Activated CD4-positive, alpha-beta T cell treated with anti-CD3 and anti-CD28 coated beads for 1 hour (primary cell): ENCODE measurements at regions not wholly inside any gene's neighbourhood (a gene's known extent, or its start where the extent isn't known, plus 50 kb on each side); places are given as distances from the start of the nearest gene placed in this dataset.

Source experiments
- DNase-seq: peaks from one replicate; pipeline ENCODE4 v3.0.0-alpha.2; 2020

DNA sequence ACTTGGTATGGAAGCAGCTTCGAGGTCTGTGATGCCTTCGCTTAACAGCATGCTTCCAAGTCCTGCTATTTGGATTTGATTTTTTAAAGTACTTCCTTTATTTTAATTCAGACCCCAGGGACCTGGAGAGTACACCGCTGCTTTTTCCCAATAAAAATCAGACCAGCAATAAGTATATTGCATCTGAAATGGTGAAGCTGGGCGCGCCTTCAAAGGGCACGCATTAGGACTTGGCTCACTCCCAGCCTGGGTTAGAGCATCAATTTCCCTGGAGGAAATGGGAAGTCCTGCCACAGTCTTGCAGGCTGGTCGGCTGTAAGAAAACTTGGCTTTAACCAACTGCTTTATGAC is 325.1 kb downstream of the RRAGC start:
- DNase-seq: no peak

DNA sequence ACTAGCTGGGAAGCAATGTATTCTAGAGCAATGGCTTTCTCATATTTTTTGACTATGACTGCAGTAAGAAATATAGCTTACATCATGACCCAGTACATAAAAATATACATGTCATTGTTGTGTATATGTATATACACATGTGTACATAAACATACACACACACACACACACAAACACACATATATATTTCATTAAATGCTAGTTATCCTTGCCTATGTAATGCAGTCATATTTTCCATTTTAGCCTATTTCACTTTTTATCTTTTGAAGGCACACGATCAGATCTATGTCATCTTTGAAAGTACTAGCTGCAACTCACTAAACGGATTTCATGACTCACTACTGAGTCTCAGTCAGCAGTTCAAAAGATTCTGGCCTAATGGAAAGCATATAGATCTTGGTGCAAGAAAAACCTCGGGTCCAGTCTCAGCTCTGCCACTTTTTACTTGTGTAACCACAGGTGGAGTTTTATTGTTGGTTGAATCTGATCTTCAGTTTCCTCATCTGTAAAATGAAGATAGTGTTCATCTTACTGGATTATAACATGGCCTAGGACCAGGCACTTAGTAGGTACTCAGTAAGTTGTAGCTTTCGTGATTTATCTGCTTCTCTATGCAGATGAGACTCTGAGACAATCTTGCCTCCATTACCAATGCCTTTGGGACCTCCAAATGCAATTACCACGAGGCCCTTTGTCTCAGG is 325.6 kb downstream of the RRAGC start:
- no peak for DNase-seq

DNA sequence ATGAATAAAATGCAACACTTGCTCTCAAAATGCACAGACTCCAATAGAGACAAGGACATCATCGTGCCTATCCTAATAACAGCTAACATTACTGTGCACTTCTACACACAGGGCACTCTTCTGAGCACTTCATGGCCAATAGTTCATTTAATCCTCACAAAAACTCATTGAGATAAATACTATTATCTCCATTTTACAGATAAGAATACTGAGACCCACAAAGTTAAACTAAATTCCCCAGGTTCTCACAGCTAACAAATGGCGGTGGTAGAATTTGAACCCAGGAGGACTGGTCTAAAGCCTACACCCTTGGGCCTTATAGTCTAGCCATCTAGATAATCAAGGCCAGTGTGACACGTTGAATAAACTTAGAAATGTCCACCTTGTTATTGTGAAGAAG is 328.6 kb downstream of the RRAGC start:
- DNase-seq: no peak

DNA sequence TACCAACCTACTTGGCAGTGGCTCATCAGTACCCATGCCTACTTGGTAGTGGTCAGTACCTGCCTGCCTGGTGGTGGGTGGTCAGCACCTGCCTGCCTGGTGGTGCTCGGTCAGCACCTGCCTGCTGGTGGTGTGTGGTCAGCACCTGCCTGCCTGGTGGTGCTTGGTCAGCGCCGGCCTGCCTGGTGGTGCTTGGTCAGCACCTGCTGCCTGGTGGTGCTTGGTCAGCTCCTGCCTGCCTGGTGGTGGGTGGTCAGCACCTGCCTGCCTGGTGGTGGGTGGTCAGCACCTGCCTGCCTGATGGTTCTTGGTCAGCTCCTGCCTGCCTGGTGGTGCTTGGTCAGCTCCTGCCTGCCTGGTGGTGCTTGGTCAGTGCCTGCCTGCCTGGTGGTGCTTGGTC is 329.6 kb downstream of the RRAGC start:
- DNase-seq: no peak

DNA sequence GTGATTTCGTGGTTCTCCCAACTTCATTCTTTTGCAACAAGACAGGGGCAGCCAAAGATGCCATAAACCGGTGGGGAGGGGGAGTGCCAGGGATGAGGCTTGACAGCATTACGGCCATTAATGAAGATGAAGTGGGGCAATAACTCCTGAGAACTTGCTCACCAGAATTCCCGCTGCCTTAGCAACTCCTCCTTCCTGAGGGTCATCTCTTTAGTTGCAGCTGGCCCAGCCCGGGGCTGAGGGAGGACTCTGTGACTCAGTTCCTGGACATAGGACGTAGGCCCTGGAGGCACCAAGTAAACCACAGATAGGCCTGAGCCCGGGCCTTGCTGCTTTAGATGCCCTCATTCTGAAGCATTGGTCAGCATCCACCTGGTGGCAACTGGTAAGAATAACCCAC is 330.2 kb downstream of the RRAGC start:
- DNase-seq: no peak

DNA sequence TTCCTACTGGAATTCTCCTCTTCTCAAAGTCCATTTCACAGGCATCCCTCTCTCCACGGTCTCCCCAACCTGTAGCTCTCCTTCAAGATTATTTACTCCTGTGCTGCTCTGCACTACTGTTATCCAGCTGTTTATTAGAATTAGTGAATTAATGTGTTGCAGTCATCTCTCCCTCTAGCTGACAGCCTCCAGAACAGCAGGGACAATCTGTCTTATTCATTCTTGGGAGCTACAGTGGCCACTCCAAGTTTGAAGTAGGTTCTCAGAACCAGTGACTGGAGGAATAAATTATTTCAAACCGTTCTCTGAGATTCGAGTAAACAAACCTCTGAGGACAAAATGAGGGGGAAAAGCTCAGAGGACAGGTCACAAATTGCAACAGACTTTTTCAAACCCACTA is 330.9 kb downstream of the RRAGC start:
- no peak for DNase-seq

DNA sequence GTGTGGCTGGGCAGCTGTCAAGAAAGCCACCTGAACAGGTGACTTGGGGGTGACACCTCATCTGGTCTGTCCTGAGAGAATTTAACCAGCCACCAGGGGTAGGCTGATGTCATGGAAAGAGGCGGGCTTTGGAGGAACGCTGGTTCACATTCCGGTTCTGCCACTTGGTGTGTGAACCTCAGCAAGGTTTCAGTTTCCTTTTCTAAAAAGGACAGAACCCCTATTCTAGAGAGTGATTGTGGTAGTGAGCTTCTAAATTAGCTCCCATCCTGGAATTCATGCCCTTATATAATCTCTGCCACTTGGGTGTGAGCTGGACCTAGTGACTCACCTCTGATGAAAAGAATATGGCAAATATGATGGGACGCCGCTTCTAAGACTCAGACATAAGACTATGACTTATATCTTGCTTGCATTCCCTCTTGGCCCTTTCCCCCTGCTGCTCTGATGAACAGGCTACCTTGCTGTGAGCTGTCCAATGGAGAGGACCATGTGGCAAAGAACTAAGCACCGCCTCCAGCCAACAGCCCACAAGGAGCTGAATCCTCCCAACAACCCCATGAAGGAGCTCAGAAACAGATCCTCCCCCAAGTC is 332.1 kb downstream of the RRAGC start:
- peak; percentile 38 for DNase-seq

DNA sequence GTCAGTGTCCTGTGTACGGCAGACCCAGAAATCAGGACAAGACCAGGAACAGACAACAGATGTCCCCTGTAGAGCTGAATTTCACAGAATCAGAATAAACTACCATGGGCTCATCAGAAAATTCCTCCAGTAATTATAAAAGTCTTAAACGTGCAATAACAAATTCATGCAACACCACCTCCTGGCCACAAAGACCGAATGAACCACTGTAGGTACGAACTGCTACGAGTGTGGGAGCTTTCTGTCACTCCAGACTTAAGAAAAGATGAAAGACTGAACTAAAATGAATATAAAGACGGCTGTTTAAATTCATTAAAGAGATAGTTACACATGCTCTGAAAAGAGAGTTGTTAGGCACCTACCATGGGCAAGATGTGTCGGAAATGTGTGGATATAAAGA is 333.5 kb downstream of the RRAGC start:
- DNase-seq: no peak

DNA sequence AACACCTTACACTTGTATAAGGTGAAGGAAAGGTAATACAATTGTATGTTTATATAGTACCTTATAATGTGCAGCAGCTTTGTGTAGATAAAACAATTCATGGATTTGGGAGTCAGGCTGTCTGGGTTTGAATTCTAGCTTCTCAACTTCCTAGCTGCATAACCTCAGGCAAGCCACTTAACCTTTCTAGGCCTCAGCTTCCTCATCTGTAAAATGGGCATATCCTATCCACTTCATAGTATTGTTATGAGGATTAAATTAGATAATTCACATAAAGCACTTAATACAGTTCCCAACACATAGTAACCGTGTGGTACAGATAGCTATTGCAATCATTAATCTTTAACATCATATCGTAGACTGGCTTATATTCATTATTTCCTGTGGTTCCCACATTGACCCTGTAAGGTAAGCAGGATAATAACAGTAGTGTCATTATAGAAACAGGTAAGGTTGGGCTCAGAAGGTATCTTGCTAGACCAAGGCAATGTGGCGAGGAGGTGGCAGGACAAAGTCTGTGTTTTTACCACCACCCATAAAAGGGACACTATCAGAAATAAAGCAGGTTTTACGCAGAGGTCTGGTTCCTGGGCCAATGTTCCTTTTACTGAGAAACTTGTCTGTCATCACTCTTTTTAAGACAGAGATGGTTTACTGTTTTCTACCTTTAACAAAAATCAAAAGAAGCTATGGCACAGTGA is 334.1 kb downstream of the RRAGC start:
- DNase-seq: no peak

DNA sequence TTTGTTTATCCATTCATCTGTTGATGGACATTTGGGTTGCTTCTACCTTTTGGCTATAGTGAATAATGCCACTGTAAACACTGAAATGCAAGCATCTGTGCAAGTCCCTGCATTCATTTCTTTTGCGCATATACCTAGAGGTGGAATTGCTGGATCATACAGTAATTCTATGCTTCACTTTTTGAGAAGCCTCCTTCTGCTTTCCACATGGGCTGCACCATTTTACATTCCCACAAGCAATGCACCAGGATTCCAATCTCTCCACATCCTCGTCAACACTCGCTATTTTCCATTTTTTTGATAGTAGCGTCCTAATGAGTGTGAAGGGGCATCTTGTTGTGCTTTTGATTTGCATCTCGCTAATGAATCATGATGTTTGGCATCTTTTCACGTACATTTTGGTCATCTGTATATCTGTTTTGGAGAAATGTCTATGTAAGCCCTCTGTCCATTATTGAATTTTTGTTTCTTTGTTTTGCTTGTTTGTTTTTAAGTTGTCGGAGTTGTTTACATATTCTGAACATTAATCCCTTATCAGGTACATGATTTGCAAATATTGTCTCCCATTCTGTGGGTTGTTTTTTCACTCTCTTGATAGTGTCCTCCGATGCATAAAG is 335.4 kb downstream of the RRAGC start:
- DNase-seq: no peak

DNA sequence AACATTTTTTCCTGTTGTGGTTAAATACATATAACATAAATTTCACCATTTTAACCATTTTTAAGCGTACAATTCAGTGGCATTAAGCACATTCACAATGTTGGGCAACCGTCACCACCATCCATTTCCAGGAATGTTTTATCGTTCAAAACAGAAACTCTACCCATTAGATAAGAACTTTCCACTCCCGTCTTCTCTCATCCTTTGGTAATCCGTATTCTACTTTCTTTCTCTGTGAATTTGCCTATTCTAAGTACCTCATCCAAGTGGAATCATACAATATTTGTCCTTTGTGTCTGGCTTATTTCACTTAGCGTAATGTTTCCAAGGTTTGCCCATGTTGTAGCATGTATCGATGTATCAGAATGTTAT is 336.0 kb downstream of the RRAGC start:
- DNase-seq: no peak

DNA sequence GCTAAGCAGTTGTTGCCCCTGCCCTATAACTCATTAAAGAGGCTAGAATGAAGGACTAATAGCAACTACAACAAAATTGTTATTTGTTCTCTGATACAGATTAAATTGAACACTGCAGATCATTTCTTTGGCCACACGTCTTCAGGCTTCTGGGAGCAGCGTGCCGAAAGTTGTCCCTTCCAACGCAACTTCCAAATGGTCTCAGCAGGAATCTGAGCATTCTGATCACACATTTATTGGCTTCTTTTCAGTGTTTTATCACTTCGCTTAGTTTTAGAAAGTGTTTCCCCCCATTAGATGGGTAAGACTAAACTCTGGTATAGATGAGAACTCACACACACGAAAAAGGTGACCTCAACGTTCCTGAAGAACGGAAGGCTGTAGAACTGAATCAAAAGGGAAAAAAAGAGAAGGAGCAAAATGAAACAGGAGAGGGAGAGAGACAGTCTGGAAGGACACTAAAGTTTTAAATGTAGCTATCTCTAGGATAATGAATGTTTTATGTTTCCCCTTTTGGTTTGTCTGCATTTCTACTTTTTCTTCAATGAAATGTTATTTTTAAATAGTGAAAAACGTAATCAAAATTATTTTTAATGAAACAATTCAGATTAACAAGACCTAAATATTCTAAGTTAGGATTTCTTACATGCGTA is 336.5 kb downstream of the RRAGC start:
- DNase-seq: no peak

DNA sequence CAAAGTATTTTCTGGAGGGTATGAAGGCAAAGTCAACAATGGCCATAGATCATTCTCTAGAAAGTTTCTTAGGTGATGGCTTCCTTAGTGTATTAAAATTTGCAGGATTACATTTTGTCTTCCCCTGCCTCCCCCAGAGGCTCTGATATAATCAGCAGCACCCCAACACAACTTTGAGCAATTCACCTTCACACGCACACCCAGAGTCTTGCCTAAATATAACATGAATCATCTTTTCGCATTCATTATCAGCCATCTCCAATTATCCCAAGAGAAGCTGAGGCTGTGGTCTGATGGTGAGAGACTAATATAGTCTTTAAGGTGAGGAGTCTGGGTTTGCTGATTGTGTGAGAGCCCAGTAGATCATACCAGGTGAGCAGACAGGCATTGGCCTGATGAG is 343.0 kb downstream of the RRAGC start:
- no peak for DNase-seq

DNA sequence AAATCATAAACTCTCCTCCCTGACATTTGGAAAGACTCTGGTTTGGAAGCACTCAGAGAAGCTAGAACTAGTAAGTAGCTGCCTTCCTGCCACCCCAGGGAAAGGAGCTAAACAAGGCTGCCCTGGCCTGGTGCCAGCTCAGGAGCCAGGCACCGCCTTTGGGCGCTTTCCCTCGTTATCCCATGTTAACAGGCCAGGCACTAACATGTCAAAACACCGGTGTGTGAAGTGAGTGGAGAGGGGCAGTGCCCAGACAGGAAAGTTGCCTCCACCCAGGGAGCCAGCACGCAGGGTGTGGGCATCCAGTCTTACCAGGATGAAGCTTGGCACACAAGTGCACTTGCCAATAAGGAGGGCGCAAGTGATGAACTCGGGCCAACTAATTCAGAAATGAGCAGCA is 346.8 kb downstream of the RRAGC start:
- DNase-seq: no peak

DNA sequence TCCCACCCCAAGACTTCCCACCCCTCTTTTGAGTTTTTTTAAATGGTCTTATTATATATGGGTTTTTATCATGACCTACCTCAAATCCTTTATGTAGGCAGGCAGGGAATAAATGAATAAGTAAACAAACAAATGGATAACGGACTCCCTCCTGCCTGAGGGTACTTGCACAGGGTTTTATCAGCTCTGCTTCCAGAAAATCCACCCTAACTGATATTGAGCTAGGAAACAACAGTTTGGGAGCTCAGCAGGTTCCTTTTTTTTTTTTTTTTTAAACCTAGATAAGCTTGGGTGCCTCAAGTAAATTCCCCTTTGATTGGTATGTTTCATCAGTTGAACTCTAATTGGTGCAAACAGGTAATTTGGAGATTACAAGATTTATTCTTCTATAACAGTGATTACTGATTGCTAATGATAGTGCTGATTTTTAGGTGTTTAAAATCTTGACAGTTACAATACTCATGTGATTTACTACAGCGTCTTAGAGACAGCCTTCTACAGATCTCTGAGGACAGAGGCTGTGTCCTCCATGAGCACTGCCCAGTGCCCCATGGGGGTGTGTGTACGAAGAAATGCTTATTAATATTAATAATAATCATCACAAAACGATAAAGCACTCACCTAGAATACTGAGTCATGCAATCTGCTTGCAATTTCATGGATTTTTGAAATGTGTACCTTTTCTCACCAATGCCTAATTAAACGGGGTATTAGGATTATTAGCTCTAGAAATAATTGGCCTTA is 347.4 kb downstream of the RRAGC start:
- no peak for DNase-seq

DNA sequence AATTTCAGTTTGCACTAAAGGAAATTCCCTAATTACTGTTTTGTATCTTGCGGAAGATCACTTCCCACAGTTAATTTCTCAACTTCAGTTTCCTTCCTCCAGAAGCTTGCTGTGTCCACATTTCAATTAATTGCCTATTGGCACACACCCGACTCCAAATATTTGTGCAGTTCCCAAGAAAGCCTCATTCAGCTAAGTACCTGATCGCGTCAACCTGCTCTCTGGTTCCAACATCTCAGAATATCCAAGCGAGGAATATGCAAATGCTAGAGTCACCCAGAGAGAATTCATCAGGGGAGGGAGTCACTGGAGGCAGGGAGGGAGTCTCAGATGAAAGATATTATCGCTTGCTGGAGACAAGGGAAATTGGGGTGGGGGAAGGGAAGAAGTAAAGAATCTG is 351.3 kb downstream of the RRAGC start:
- no peak for DNase-seq

DNA sequence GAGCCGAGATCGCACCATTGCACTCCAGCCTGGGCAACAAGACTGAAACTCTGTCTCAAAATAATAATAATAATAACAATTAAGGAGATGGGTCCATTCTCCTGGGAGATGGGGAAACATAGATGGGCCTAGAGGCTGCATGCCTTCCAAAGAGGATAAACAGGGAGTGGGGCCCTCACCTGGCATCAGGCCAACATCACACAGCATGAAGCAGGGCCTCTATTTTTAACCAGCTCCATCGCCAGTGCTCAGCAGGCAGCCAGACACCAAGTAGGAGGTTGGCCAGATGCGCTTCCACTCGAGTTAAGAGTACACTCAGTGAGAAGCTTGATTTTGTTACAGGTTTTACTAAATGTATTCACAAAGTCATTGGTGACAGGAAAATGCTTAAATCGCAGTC is 352.0 kb downstream of the RRAGC start:
- DNase-seq: no peak

DNA sequence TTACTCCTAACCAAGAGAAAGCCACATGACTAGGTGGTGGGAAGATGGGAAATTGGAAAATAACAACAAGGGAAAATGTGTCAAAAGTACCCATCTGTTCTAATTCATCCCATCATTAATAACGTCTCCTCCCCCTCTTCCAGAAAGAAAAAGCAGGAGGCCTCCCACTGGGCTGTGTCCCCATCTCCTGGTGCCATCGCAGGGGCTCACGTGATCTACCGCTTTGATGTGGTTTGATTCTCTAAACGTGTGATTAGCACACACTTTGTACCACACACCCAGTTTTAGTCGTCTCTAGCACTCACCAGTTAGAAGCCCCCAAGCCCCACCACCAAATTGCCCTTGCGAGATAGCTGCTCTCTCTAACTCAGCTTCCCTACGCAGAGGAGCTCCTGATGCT is 353.6 kb downstream of the RRAGC start:
- no peak for DNase-seq

DNA sequence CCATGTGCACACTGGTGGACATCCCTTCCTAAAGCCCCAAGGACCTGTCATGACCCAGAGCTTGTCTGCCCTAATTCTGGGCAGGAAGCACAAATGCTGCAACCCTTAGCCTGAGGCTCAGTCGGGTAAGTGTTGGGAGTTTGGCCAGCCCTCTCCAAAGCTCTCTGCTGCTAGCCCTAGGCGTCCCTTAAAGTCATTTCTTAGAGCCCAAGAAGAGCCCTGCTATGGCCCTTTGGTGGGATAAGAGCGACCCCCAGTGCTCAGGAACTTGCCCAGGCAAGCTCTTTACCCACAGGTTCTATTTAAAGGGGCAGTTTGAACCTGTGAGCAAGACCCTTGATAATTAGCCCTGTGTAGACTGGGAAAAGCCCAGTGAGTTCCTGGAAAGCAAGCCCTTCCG is 356.8 kb downstream of the RRAGC start:
- DNase-seq: no peak

DNA sequence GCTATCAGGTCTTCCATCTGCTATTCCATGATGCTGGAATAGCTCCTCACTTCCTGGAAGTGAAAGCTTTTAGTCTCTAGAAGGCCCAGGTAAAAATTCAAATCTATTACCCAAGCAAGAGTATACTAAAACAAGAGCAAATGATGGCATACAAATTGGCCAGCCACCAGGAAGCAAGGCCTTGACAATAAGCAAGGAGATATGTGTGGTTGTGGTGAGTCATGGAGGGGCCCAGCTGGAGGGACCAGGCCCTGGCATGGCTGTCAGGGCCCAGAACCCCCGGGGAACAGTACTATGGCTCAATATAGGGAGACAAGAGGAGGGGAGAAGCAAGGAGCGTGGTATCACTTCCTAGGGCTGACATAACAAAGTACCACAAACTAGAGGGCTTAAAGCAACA is 358.7 kb downstream of the RRAGC start:
- no peak for DNase-seq

DNA sequence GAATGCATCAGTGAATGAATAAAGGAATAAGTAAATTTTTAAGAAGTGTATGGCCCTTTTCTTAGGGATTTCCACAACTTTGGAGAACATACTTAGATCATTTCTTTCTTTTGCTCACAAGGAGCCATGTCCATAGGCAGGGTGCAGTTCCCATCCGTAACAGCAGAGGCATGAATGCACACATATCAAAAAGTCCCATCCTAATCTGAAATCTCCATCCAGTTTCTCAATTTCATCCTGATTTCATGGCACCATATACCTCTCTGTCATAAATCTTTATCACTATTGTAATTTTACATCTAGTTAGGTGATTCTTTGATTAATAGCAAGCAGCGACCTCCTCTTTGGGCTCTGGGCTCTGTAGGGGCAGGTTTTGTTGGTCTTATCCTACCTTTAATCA is 359.2 kb downstream of the RRAGC start:
- no peak for DNase-seq

DNA sequence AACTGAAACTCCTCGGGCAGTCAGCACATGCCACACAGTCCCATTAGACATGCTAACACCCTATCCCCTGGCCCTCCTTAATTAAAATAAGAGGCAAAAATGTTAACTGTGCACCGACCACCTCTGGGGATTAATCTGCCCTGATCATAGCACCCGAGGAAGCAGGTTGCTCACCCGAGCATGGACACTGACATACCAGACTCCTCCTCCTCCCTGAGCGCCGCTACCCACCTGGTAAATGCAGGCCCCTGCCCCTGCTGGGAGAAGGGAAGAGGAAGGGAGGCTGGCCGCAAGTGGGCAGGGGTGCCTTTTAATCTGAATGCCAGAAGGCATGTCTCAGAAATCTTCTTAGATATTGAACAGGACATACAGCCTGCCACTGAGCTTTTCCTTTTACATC is 360.9 kb downstream of the RRAGC start:
- DNase-seq: no peak
